Endothelial cell of umbilical vein (primary cell): ENCODE measurements at regions not wholly inside any gene's neighbourhood (a gene's known extent, or its start where the extent isn't known, plus 50 kb on each side); places are given as distances from the start of the nearest gene placed in this dataset.

Source experiments
- GATA2 ChIP-seq: IDR thresholded peaks from 2 replicates; pipeline ENCODE4 v1.7.0; 2011; ENCODE audit warnings: low read depth, mild to moderate bottlenecking, moderate library complexity, mixed read lengths, low read length; ENCODE audit not compliant: insufficient read length, insufficient read depth
- TF ChIP-seq, protein P1 (sequence below), 2 donors: IDR thresholded peaks; 1 replicate in 1 of 2; 2 replicates in 1 of 2; pipeline ENCODE4 v1.5.1; 2011; ENCODE audit warnings: low read length in 2 of 2, mild to moderate bottlenecking in 2 of 2, moderate library complexity in 2 of 2, control low read depth in 1 of 2, inconsistent platforms in 1 of 2, low read depth in 1 of 2; ENCODE audit not compliant: insufficient read depth in 1 of 2; ENCODE audit errors: extremely low read depth in 1 of 2

GRCh38 chr6:82833481-82833880 lies 232.2 kb downstream of the UBE3D start:
- TF ChIP-seq, protein P1, sequence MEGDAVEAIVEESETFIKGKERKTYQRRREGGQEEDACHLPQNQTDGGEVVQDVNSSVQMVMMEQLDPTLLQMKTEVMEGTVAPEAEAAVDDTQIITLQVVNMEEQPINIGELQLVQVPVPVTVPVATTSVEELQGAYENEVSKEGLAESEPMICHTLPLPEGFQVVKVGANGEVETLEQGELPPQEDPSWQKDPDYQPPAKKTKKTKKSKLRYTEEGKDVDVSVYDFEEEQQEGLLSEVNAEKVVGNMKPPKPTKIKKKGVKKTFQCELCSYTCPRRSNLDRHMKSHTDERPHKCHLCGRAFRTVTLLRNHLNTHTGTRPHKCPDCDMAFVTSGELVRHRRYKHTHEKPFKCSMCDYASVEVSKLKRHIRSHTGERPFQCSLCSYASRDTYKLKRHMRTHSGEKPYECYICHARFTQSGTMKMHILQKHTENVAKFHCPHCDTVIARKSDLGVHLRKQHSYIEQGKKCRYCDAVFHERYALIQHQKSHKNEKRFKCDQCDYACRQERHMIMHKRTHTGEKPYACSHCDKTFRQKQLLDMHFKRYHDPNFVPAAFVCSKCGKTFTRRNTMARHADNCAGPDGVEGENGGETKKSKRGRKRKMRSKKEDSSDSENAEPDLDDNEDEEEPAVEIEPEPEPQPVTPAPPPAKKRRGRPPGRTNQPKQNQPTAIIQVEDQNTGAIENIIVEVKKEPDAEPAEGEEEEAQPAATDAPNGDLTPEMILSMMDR (IDR thresholded peaks at IDR 0.05; ENCODE audit: extremely low read depth in 1 of 2, insufficient read depth in 1 of 2, low read depth in 1 of 2, low read length in 2 of 2) = no peak
- TF ChIP-seq GATA2 = no peak
